Progenitor cell of endocrine pancreas (in vitro differentiated cells): ENCODE measurements at regions not wholly inside any gene's neighbourhood (a gene's known extent, or its start where the extent isn't known, plus 50 kb on each side); places are given as distances from the start of the nearest gene placed in this dataset.

Experiments used
- DNase-seq: peaks from one replicate; pipeline ENCODE4 v3.0.0; 2021; ENCODE audit warnings: low spot score; ENCODE audit not compliant: unreplicated experiment
- H3K27ac Mint-ChIP-seq: 2 replicates; pipeline ENCODE4 v1.8.0; 2021; ENCODE audit warnings: mild to moderate bottlenecking, moderate library complexity, mixed read lengths
- H3K27me3 Mint-ChIP-seq: 2 replicates; pipeline ENCODE4 v1.8.0; 2021; ENCODE audit warnings: mixed read lengths
- H3K36me3 Mint-ChIP-seq: 2 replicates; pipeline ENCODE4 v1.8.0; 2022; ENCODE audit warnings: mixed read lengths; ENCODE audit not compliant: insufficient read depth
- H3K4me1 Mint-ChIP-seq: 2 replicates; pipeline ENCODE4 v1.8.0; 2021; ENCODE audit warnings: low read depth, mixed read lengths
- H3K4me3 Mint-ChIP-seq: 2 replicates; pipeline ENCODE4 v1.8.0; 2021; ENCODE audit warnings: low read depth, mild to moderate bottlenecking, moderate library complexity, mixed read lengths
- H3K9me3 Mint-ChIP-seq: 2 replicates; pipeline ENCODE4 v1.8.0; 2021; ENCODE audit warnings: low read depth, mixed read lengths
- TF ChIP-seq, protein P1 (sequence below): fragments of 200-600 bp; sonication (generic); IDR thresholded peaks from one replicate; pipeline ENCODE4 v1.5.0; 2021; ENCODE audit warnings: antibody characterized with exemption, mild to moderate bottlenecking; ENCODE audit not compliant: unreplicated experiment

GRCh38 chr2:157068237-157068636 lies 189.3 kb upstream of the GALNT5 start:
- no peak for DNase-seq
- Mint-ChIP-seq H3K27ac (no peak overlapping the region), H3K36me3 (no peaks in the 10 kb centered on the region)

GRCh38 chr2:157075924-157076323 lies 181.6 kb upstream of the GALNT5 start:
- no peak for DNase-seq
- Mint-ChIP-seq H3K36me3 (no peaks in the 10 kb centered on the region), H3K27ac (no peak overlapping the region), H3K4me1 (no peaks in the 10 kb centered on the region), H3K9me3 (peaks cover 8% of the 10 kb centered on the region), H3K4me3 (no peak overlapping the region), H3K27me3 (no peaks in the 10 kb centered on the region)
- TF ChIP-seq, protein P1, sequence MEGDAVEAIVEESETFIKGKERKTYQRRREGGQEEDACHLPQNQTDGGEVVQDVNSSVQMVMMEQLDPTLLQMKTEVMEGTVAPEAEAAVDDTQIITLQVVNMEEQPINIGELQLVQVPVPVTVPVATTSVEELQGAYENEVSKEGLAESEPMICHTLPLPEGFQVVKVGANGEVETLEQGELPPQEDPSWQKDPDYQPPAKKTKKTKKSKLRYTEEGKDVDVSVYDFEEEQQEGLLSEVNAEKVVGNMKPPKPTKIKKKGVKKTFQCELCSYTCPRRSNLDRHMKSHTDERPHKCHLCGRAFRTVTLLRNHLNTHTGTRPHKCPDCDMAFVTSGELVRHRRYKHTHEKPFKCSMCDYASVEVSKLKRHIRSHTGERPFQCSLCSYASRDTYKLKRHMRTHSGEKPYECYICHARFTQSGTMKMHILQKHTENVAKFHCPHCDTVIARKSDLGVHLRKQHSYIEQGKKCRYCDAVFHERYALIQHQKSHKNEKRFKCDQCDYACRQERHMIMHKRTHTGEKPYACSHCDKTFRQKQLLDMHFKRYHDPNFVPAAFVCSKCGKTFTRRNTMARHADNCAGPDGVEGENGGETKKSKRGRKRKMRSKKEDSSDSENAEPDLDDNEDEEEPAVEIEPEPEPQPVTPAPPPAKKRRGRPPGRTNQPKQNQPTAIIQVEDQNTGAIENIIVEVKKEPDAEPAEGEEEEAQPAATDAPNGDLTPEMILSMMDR = no peak

More at GRCh38 chr2:157068237-157068636, 189.3 kb upstream of the GALNT5 start:
- no peaks in the 10 kb centered on the region for H3K27me3 Mint-ChIP-seq
- H3K9me3 Mint-ChIP-seq = peaks cover 16% of the 10 kb centered on the region
- TF ChIP-seq, protein P1 = no peak
- H3K4me1 Mint-ChIP-seq = no peaks in the 10 kb centered on the region
- H3K4me3 Mint-ChIP-seq = no peak overlapping the region

DNA sequence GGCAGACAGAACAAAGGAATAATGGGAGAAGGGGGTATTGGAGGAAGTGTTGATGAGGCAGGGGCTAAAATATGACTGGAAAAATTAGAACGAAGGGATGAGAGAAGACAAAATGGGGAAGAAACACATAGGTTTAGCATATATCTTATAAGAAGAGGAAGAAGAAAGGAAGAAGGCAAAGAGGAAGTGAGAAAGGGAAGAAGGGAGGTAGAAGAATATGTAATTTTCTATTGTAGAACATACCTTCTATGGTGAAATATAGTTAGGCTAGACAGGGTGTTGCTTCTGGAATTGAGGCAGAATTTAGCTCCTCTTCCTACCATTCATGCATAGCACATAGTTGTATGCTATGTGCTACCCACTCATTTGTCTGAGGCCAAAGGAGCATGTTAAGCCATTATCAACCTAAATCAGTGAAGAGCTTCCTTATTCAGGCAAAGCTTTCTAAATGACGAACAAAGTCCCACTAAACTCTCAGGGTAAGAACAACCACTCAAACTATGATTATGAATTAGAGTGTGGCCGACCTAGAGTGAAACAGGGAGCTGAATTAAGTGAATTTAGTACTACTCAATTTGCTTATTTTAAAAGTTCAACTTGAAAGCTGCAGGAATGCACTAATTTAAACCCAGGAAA lies 180.9 kb upstream of the GALNT5 start:
- Mint-ChIP-seq H3K4me3 (no peak overlapping the region), H3K36me3 (no peaks in the 10 kb centered on the region), H3K27me3 (no peaks in the 10 kb centered on the region), H3K9me3 (peaks cover 5% of the 10 kb centered on the region), H3K27ac (no peak overlapping the region), H3K4me1 (no peaks in the 10 kb centered on the region)
- TF ChIP-seq, protein P1 = no peak
- no peak for DNase-seq

DNA sequence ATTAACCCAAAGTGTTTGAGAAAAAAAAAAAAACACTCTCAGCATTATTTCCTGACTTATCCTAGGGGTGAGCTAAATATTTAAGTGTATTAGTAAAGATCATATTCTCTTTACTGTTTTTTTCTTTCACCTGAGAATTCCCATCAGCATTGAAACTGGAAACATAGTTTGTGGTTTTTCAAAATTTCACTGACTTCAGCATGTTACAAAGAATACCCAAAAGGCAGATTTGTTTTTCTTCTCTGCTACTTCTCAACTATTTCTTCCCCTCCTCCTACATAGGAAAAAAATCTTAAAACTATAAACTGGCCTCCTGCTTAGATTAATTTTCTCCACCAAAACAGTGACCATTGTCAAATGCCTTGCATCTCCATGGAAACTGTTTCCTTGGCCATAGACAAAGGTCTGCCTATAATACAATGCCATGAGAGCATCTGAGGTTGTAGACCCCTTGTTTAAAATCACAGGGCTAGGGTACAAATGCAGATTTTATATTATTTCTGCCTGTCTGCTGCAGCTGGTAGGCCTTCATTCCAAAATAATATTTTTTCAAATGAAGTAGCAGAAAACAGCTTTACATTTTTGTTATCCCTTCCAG lies 179.7 kb upstream of the GALNT5 start:
- H3K27ac Mint-ChIP-seq = no peak overlapping the region

DNA sequence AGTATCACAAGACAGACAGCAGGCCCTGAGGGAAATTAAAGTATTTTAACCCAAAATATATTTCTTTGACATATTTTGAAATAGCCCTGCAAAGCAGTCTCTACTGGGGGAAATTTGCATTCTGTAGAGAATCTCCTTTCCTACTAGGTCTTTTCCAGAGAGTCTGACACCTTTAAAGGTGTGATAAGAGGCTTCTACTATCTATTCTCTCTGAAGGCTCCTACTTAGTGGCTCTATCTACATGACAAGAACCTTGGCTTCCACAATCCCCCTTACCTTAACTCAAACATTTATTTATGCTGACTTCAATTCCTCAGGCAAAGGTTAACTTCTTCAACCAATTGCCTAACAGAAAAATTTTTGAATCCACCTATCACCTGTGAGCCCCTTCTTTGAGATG lies 174.6 kb upstream of the GALNT5 start:
- no peak for DNase-seq
- Mint-ChIP-seq H3K27me3 (no peaks in the 10 kb centered on the region), H3K9me3 (no peaks in the 10 kb centered on the region), H3K4me3 (no peak overlapping the region), H3K36me3 (no peaks in the 10 kb centered on the region), H3K4me1 (no peaks in the 10 kb centered on the region), H3K27ac (no peak overlapping the region)
- TF ChIP-seq, protein P1 = no peak

More for the DNA sequence above, 179.7 kb upstream of the GALNT5 start:
- no peak overlapping the region for H3K4me3 Mint-ChIP-seq
- TF ChIP-seq, protein P1 = no peak
- no peaks in the 10 kb centered on the region for H3K27me3 Mint-ChIP-seq
- DNase-seq = no peak
- H3K9me3 Mint-ChIP-seq = no peaks in the 10 kb centered on the region
- no peaks in the 10 kb centered on the region for H3K4me1 Mint-ChIP-seq
- no peaks in the 10 kb centered on the region for H3K36me3 Mint-ChIP-seq
